T1000 (cell line): ENCODE measurements at regions not wholly inside any gene's neighbourhood (a gene's known extent, or its start where the extent isn't known, plus 50 kb on each side); places are given as distances from the start of the nearest gene placed in this dataset.

Experiments
- DNase-seq: peaks from one replicate; lab custom pipeline; 2025; ENCODE audit warnings: mixed read lengths; lab: John Stamatoyannopoulos, UW

DNA sequence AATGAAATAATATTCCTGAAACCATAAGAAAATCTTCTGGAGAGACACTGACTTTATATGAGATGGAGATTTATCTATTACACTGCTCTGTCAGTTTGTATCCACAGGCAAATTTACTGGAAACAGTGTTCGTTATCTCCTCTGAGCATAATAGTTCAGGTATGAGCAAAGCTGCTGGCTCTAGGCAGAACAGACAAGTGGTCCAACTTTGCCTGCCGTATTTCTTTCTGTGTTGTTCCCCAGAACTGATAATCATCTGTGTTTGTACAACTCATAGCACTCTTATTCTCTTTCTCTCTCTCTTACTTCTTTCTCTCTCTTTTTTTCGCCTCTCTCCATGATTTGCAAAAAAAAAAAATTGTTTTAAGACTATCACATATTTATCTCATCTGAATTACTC lies 623.8 kb upstream of the CHORDC1 start:
- DNase-seq, result no peak

DNA sequence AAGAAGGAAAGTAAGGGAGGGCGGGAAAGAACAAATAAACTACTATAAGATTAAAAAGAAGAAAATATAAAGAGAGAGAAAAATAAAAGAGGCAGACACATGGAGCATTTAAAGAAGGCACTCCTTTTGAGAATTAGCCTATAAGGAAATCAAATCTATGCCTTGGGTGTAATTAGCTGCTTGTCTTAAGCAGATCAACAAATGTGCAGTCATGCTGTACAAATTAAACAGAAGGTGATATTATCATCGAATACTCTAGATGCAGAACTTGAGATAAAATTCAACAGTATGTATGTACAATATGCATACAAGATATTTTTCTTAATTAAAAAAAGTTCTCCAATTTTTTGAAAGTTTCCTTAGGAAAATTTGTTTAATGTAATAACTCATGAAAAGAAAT lies 623.0 kb upstream of the CHORDC1 start:
- DNase-seq, result no peak

DNA sequence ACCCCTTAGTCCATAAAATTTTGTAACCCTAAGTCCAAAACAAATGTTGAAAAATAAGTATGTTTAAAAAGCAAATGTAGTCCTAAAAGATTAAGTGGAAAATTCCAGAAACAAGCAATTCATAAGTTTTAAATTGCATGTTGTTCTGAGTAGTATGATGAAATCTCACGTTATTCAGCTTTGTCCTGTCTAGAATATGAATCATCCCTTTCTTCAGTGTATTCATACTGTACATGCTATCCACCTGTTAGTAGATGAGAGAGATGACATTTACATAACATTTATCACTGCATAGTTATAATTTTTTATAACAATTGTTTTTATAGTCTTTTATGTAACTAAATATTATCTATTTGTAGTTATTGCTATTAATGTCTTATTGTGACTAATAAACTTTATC lies 622.3 kb upstream of the CHORDC1 start:
- no peak for DNase-seq

DNA sequence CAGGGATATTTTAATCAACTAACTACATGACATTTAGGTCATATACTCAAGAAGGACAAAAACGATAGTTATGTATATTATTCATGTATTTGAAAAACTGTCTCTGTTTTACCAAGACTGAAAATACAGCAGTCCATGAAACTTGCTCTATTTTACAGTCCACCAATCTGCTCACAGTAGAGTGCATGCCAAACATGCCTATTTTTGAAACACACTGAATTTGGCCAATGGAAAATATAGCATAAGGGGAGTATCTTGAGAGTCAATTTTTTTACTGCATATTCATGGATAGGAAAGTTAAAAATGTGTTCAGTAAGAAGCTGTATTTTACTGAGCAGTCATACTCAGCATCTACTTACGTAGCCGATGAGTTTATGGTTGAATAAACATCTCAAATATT lies 621.2 kb upstream of the CHORDC1 start:
- no peak for DNase-seq

DNA sequence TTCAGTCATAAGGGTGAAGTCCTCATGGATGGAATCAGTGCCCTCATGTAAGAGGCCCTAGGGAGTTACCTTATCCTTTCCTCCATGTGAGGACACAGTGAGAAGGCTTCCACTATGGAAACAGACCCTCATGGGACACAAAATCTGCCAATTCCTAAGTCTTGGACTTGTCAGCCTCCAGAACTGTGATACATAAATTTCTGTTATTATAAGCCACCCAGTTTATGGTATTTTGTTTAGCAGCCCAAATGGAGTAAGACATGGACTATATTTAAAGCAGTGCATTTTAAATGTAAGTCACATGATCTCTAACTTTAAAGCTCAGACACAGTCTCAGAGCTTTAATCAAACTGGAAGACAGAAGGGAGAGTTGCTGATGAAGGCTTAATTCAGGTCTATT lies 619.8 kb upstream of the CHORDC1 start:
- no peak for DNase-seq

DNA sequence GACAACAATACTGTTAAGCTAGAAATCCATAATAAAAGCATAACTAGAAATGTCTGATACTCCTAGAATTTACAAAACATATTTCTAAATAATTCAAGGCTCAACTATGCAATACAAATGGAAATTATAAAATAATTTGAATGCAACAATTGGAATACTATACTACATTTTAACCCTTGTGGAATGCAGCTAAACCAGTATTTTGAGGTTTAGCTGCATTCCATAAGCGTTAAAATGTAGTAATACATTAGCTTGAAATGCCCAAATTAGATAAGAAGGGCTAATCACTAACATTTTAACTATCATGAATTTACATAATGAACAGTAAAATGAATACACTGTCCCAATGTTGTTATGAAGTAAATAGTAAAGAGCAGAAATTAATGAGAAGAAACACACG lies 617.2 kb upstream of the CHORDC1 start:
- DNase-seq, result no peak

DNA sequence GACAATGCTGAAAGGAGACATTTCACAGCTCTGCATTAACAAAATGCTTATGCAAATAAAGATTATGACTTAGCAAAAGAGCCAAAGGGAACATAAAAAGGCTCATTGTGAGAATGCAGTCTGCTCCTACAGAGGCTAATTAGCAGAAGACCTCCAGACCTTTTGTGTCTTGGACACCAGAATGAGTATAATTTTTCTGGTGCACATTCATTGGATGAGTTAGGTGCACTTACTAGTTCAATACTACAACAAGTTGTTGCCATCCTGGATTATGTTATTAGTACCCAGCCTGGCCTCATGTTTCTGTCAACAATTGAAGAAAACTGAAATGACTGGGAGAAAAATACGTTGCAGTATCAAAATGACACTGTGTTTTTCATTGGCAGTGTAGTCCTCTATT lies 613.2 kb upstream of the CHORDC1 start:
- no peak for DNase-seq

GRCh38 chr11:90823446-90823845 lies 600.6 kb upstream of the CHORDC1 start:
- DNase-seq, result no peak

- no peak for DNase-seq
Observed at GRCh38 chr11:90822996-90823395, 600.1 kb upstream of the CHORDC1 start.

- no peak for DNase-seq
Observed at GRCh38 chr11:90818196-90818745, 595.4 kb upstream of the CHORDC1 start.

GRCh38 chr11:90809581-90809980 lies 586.7 kb upstream of the CHORDC1 start:
- DNase-seq, result no peak

DNA sequence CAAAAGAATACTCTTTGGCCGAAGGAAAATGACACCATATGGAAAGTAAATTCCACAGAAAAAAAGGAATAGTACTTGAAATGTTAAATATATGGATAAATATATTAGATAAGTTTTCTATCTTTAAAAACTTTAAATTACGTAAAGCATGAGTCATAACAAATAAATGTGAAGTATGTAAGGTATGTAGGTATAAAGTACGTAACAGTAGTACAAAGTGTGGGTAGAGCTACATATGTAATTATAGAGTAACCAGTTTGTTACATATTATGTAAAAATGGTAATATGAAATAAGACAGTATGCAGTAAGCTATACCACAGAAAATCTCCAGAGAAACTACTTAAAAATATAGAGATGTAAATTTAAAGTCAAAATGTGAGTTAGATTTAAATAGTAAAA lies 582.3 kb upstream of the CHORDC1 start:
- DNase-seq, result no peak

DNA sequence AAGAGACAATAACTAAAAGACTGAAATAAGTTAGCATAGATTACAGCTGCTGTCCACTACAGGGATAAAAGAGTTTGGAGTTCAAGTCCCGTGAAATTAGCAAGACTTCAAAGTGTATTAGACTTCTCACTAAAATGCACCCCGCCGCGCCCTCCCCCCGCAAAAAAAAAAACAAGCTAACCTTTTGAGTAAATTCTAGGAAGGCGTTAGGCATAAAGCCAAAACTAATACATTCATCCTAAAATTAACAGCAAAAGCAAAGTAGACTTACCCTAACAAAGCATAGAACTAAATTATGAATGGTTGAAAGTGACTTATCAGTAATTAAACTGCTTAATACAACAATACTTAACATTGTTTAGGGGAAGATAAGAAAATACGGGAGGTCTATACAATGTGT lies 581.0 kb upstream of the CHORDC1 start:
- no peak for DNase-seq

DNA sequence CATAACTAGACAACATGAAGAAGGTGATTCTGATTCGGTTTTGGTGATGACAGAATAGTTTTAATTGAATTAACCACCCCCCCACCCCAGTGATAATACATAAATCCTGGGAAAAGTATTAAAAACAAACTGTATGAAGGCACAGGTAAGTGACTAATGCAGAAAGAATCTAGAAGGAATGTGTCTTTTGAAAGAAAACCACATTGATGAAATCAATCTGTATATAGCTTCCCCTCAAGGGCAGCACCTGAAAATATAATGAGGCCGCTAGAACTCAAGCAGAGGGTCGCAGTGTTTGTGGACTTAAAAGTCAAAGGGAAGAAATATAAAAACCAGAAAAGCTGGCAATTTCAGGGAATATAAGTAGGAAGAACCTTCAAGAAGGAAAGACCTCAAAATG lies 580.5 kb upstream of the CHORDC1 start:
- no peak for DNase-seq

- DNase-seq, result no peak
Observed at GRCh38 chr11:90798769-90799168, 575.9 kb upstream of the CHORDC1 start.

DNA sequence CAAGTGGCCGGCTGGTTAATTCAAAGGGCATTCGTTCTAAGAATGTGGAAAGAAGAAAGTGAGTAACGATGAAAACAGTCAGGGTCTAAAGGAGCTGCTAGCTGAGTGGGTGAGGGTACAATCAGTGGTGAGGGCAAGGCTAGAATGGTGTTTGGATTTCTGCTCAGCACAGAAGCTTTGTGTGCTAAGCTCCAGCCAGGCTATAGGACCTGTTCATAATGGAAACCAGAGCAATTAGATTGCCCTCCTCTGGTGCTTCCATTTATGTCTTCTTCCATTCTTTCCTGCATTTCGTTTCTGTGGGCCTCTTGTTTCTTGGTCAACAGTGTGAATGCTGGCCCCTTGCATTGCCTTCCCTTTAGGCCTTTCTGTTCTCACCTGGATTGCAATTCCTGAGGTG lies 572.9 kb upstream of the CHORDC1 start:
- no peak for DNase-seq

DNA sequence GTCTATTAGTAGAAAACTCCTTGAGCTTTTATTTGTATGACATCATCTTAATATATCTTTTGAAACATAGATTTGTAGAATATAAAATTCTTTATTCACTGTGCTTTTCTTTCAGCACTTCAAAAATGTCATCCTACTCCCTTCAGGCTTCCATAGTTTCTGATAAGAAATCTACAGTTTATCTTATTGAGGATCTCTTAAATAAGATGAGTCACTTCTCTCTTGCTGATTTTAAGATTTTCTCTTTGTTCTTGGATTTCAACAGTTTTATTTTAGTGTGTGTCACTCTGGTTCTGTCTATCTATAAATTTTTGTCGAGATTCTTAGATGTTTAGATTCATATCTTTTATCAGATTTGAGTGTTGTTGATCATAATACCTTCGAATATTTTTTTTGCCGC lies 566.1 kb upstream of the CHORDC1 start:
- DNase-seq, result no peak

- DNase-seq, result no peak
Observed at GRCh38 chr11:90784241-90784814, 561.5 kb upstream of the CHORDC1 start.

DNA sequence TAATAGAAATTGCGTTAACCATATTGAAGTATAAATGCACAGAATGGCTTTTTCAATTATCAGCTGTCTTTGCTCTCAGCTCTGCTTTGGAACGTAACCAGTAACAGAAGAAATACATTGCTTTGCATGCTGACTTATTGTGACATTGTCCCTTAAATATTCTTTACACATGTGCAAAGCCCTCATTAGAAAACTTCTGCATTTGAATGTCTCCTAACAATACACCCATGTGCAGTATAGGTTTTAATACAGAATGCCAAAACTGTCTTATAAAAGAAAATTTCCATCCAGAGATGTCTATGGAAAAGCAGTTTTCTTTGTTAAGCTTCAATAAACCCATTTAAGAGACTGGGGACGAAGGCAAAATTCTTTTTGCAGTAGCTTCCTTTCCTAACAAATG lies 560.3 kb upstream of the CHORDC1 start:
- no peak for DNase-seq

DNA sequence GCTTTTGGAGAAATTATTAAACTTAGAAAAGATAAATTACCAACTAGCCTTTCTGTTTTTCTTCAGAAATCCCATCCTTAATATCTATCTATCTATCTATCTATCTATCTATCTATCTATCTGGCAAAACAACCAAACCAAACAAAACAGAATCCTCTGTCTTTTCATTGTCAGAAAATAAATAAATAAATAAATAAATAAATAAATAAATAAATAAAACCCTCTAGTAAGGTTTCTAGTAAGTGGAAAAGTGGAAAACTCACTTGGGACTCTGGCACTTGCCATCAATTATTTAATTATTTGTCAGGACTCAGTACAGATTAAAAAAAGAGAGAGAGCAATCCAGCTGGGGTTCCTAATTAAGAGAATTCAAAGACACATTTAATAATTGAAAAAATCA lies 556.2 kb upstream of the CHORDC1 start:
- DNase-seq, result no peak

DNA sequence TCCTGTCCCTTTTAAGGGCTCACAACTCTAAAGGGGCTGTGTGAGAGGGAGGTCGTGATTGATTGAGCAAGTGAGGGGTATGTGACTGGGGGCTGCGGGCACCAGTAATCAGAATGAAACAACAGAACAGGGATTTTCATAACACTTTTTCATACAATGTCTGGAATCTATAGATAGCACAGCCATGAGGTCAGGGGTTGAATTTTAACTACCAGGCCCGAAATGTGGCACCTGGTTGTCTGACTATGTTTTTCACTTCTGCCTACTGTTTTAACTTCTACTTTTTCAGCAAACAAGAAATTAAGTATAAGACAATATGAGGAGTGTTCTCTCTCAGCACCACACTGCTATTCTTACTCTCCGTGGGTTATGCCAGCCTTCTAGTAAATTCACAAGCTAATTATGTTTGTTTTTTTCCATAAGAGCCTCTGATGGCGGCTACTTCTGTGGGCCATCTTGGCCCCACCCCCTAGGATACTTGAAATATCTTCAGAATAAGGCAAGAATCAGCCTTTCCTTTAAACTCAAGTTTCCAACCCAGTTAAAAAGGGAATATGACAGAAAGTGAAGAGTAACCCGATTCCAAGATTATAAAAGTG lies 552.8 kb upstream of the CHORDC1 start:
- no peak for DNase-seq

DNA sequence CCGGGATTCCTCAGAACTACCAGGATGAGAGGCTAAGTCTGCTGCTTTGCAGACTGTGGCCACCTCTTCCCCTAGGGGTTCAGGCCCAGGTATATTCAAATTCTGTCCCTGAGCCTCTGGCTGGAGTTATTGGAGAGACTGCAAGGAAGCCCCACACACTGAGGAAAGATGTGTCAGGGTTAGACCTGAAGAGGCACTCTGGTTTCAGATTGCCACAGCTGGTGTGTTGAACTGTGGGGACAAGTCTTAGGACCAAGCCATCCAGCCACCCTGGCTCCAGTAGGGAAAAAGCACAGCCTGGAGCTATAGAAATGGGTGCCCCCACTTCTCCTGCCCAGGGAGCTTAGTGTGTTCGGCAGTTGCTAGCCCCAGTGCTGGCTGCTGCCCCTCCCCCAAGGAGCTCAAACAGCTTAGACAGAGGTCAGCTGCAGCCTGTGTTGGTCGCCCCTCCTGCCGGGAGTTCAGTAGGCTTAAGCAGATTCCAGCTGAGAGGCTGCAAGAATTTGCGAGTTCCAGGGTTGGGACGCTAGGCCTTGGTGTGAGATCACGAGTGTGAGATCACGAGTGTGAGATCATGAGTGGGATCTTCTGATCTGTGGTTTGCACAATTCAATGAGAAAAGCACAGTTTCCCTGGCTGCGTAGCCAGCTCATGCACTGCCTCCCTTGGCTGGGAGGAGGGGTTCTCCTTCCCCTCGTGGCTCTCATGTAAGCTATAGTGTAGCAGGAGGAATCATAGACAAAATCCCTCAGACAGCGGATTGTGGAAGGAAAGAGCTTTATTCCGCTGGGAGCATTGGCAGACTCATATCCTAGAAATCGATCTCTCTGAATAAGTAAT lies 552.1 kb upstream of the CHORDC1 start:
- no peak for DNase-seq

- DNase-seq, result no peak
Observed at GRCh38 chr11:90770007-90770406, 547.2 kb upstream of the CHORDC1 start.
